ENCODE measurements at regions not wholly inside any gene's neighbourhood (a gene's known extent, or its start where the extent isn't known, plus 50 kb on each side); places are given as distances from the start of the nearest gene placed in this dataset.

- no peaks in the 10 kb centered on the region for H3K36me3 ChIP-seq (ENCODE audit: insufficient read depth, low read length)
- no peaks in the 10 kb centered on the region for H3K27me3 ChIP-seq (ENCODE audit: insufficient read depth, low read length)
- no peaks in the 10 kb centered on the region for H3K9me3 ChIP-seq (ENCODE audit: insufficient read depth, low read depth, low read length)
- H3K27ac ChIP-seq (ENCODE audit: low read depth, low read length), result no peak overlapping the region
- H3K4me3 ChIP-seq (ENCODE audit: low read length), result no peak overlapping the region
- 98% methylated on average over 6 of the region's 6 CpGs for WGBS
- no peaks in the 10 kb centered on the region for H3K4me1 ChIP-seq (ENCODE audit: insufficient read depth, low read length)
- no peak overlapping the region for H3K9ac ChIP-seq (ENCODE audit: low read depth, low read length)
These were observed 354.9 kb downstream of the KLF5 start for GRCh38 chr13:73413656-73414055.

- Histone ChIP-seq H3K36me3 (ENCODE audit: insufficient read depth, low read length) (no peaks in the 10 kb centered on the region), H3K27ac (ENCODE audit: low read depth, low read length) (no peak overlapping the region), H3K4me1 (ENCODE audit: insufficient read depth, low read length) (no peaks in the 10 kb centered on the region), H3K9ac (ENCODE audit: low read depth, low read length) (no peak overlapping the region), H3K4me3 (ENCODE audit: low read length) (no peak overlapping the region), H3K9me3 (ENCODE audit: insufficient read depth, low read depth, low read length) (no peaks in the 10 kb centered on the region), H3K27me3 (ENCODE audit: insufficient read depth, low read length) (no peaks in the 10 kb centered on the region)
- WGBS, result 78% methylated on average over 1 of the region's 1 CpG
These were observed 354.1 kb downstream of the KLF5 start for GRCh38 chr13:73412933-73413332.

GRCh38 chr13:73411067-73411809, 352.4 kb downstream of the KLF5 start:
- H3K9ac ChIP-seq (ENCODE audit: low read depth, low read length), result no peak overlapping the region
- no peaks in the 10 kb centered on the region for H3K4me1 ChIP-seq (ENCODE audit: insufficient read depth, low read length)
- WGBS, result 95% methylated on average over 7 of the region's 7 CpGs
- H3K4me3 ChIP-seq (ENCODE audit: low read length), result no peak overlapping the region
- no peak overlapping the region for H3K27ac ChIP-seq (ENCODE audit: low read depth, low read length)
- H3K36me3 ChIP-seq (ENCODE audit: insufficient read depth, low read length), result no peaks in the 10 kb centered on the region
- H3K9me3 ChIP-seq (ENCODE audit: insufficient read depth, low read depth, low read length), result no peaks in the 10 kb centered on the region
- H3K27me3 ChIP-seq (ENCODE audit: insufficient read depth, low read length), result no peaks in the 10 kb centered on the region

GRCh38 chr13:73406454-73406853, 347.6 kb downstream of the KLF5 start:
- no peaks in the 10 kb centered on the region for H3K9me3 ChIP-seq (ENCODE audit: insufficient read depth, low read depth, low read length)
- H3K36me3 ChIP-seq (ENCODE audit: insufficient read depth, low read length), result no peaks in the 10 kb centered on the region
- no peak overlapping the region for H3K9ac ChIP-seq (ENCODE audit: low read depth, low read length)
- 100% methylated on average over 1 of the region's 1 CpG for WGBS
- H3K27me3 ChIP-seq (ENCODE audit: insufficient read depth, low read length), result no peaks in the 10 kb centered on the region
- H3K4me3 ChIP-seq (ENCODE audit: low read length), result no peak overlapping the region
- H3K4me1 ChIP-seq (ENCODE audit: insufficient read depth, low read length), result no peaks in the 10 kb centered on the region
- no peak overlapping the region for H3K27ac ChIP-seq (ENCODE audit: low read depth, low read length)

- Histone ChIP-seq H3K27me3 (ENCODE audit: insufficient read depth, low read length) (no peaks in the 10 kb centered on the region), H3K9me3 (ENCODE audit: insufficient read depth, low read depth, low read length) (no peaks in the 10 kb centered on the region), H3K9ac (ENCODE audit: low read depth, low read length) (no peak overlapping the region), H3K4me3 (ENCODE audit: low read length) (no peak overlapping the region), H3K4me1 (ENCODE audit: insufficient read depth, low read length) (no peaks in the 10 kb centered on the region; the same call in 1 of the 2 replicates), H3K36me3 (ENCODE audit: insufficient read depth, low read length) (no peaks in the 10 kb centered on the region), H3K27ac (ENCODE audit: low read depth, low read length) (no peak overlapping the region)
- 63% methylated on average over 2 of the region's 2 CpGs for whole genome bisulfite sequencing
These were observed 345.8 kb downstream of the KLF5 start for GRCh38 chr13:73404581-73404980.

GRCh38 chr13:73403355-73404120, 344.7 kb downstream of the KLF5 start:
- H3K4me3 ChIP-seq (ENCODE audit: low read length), result no peak overlapping the region
- no CpG with 5 or more reads among the region's 1 CpG for WGBS
- H3K36me3 ChIP-seq (ENCODE audit: insufficient read depth, low read length), result no peaks in the 10 kb centered on the region
- no peaks in the 10 kb centered on the region; the same call in 1 of the 2 replicates for H3K4me1 ChIP-seq (ENCODE audit: insufficient read depth, low read length)
- H3K9ac ChIP-seq (ENCODE audit: low read depth, low read length), result no peak overlapping the region
- H3K9me3 ChIP-seq (ENCODE audit: insufficient read depth, low read depth, low read length), result no peaks in the 10 kb centered on the region
- H3K27ac ChIP-seq (ENCODE audit: low read depth, low read length), result no peak overlapping the region
- no peaks in the 10 kb centered on the region for H3K27me3 ChIP-seq (ENCODE audit: insufficient read depth, low read length)

- Histone ChIP-seq H3K36me3 (ENCODE audit: insufficient read depth, low read length) (no peaks in the 10 kb centered on the region), H3K4me1 (ENCODE audit: insufficient read depth, low read length) (peaks cover 7% of the 10 kb centered on the region), H3K9me3 (ENCODE audit: insufficient read depth, low read depth, low read length) (no peaks in the 10 kb centered on the region), H3K27me3 (ENCODE audit: insufficient read depth, low read length) (no peaks in the 10 kb centered on the region), H3K27ac (ENCODE audit: low read depth, low read length) (no peak overlapping the region), H3K4me3 (ENCODE audit: low read length) (no peak overlapping the region), H3K9ac (ENCODE audit: low read depth, low read length) (no peak overlapping the region)
- WGBS, result 50% methylated on average over 2 of the region's 2 CpGs
These were observed 343.0 kb downstream of the KLF5 start for GRCh38 chr13:73401769-73402168.

GRCh38 chr13:73399347-73400216, 340.8 kb downstream of the KLF5 start:
- no peak overlapping the region for H3K27ac ChIP-seq (ENCODE audit: low read depth, low read length)
- no peak overlapping the region for H3K4me3 ChIP-seq (ENCODE audit: low read length)
- H3K9ac ChIP-seq (ENCODE audit: low read depth, low read length), result no peak overlapping the region
- 94% methylated on average over 10 of the region's 10 CpGs for WGBS
- H3K36me3 ChIP-seq (ENCODE audit: insufficient read depth, low read length), result no peaks in the 10 kb centered on the region
- no peaks in the 10 kb centered on the region for H3K27me3 ChIP-seq (ENCODE audit: insufficient read depth, low read length)
- H3K4me1 ChIP-seq (ENCODE audit: insufficient read depth, low read length), result peaks cover 7% of the 10 kb centered on the region
- no peaks in the 10 kb centered on the region for H3K9me3 ChIP-seq (ENCODE audit: insufficient read depth, low read depth, low read length)

GRCh38 chr13:73397496-73398305, 338.9 kb downstream of the KLF5 start:
- H3K9ac ChIP-seq (ENCODE audit: low read depth, low read length), result no peak overlapping the region
- no peak overlapping the region for H3K27ac ChIP-seq (ENCODE audit: low read depth, low read length)
- peaks cover 7% of the 10 kb centered on the region for H3K4me1 ChIP-seq (ENCODE audit: insufficient read depth, low read length)
- no peaks in the 10 kb centered on the region for H3K27me3 ChIP-seq (ENCODE audit: insufficient read depth, low read length)
- H3K36me3 ChIP-seq (ENCODE audit: insufficient read depth, low read length), result no peaks in the 10 kb centered on the region
- no peaks in the 10 kb centered on the region for H3K9me3 ChIP-seq (ENCODE audit: insufficient read depth, low read depth, low read length)
- 81% methylated on average over 7 of the region's 8 CpGs for WGBS
- H3K4me3 ChIP-seq (ENCODE audit: low read length), result no peak overlapping the region

- Histone ChIP-seq H3K4me1 (ENCODE audit: insufficient read depth, low read length) (peaks cover 7% of the 10 kb centered on the region; the same call in 1 of the 2 replicates), H3K9me3 (ENCODE audit: insufficient read depth, low read depth, low read length) (0 out of 2 replicates have a peak, but pooled peaks cover 5% of the 10 kb centered on the region), H3K36me3 (ENCODE audit: insufficient read depth, low read length) (no peaks in the 10 kb centered on the region), H3K9ac (ENCODE audit: low read depth, low read length) (no peak overlapping the region), H3K4me3 (ENCODE audit: low read length) (no peak overlapping the region), H3K27me3 (ENCODE audit: insufficient read depth, low read length) (no peaks in the 10 kb centered on the region), H3K27ac (ENCODE audit: low read depth, low read length) (no peak overlapping the region)
These were observed 335.3 kb downstream of the KLF5 start for GRCh38 chr13:73394066-73394465.

All from HUES64 (cell line).